Testis (tissue), 2 donors: ENCODE measurements at regions not wholly inside any gene's neighbourhood (a gene's known extent, or its start where the extent isn't known, plus 50 kb on each side); places are given as distances from the start of the nearest gene placed in this dataset.

Experiments used
- CTCF ChIP-seq, 3 experiments: fragments of 450-650 bp in 2 of 3; fragments of 200-600 bp in 1 of 3; sonication (generic) in 1 of 3; IDR thresholded peaks; one replicate each; pipeline ENCODE4 v1.5.1; 2016 to 2019; ENCODE audit warnings: antibody characterized with exemption in 3 of 3, mild to moderate bottlenecking in 2 of 3, moderate library complexity in 1 of 3
- POLR2A ChIP-seq: fragments of 450-650 bp; IDR thresholded peaks from one replicate; pipeline ENCODE4 v1.6.1; 2017; ENCODE audit warnings: antibody characterized with exemption, mild to moderate bottlenecking, moderate library complexity

GRCh38 chr7:79965946-79966345, 168.7 kb upstream of the GNAI1 start:
- TF ChIP-seq POLR2A (no peak), CTCF (IDR thresholded peaks at IDR 0.05) (no peak)
